OCI-LY3 (cell line): ENCODE measurements at regions not wholly inside any gene's neighbourhood (a gene's known extent, or its start where the extent isn't known, plus 50 kb on each side); places are given as distances from the start of the nearest gene placed in this dataset.

Experiments
- H2AFZ ChIP-seq: fragments of 200-600, 300-600 bp; shearing (Covaris generic); 2 replicates; pipeline ENCODE4 v1.6.0; 2014; ENCODE audit warnings: antibody characterized with exemption, low read depth, low read length
- H3K27ac ChIP-seq: fragments of 200-600, 300-600 bp; sonication (generic); 2 replicates; pipeline ENCODE4 v1.5.1; 2014; ENCODE audit warnings: mild to moderate bottlenecking, low read length, moderate library complexity, mixed read lengths
- H3K27me3 ChIP-seq: fragments of 200-600, 300-600 bp; sonication (generic); 2 replicates; pipeline ENCODE4 v1.6.1; 2014; ENCODE audit warnings: low read depth, low read length, mixed read lengths
- H3K36me3 ChIP-seq: fragments of 200-600, 300-600 bp; sonication (generic); replicated peaks from 2 replicates; pipeline ENCODE3; 2014; ENCODE audit warnings: low read depth, low read length, mixed read lengths
- H3K4me1 ChIP-seq: fragments of 300-600, 200-600 bp; sonication (generic); 2 replicates; pipeline ENCODE4 v1.6.1; 2014; ENCODE audit warnings: low read length, mixed read lengths
- H3K4me2 ChIP-seq: fragments of 200-600, 300-600 bp; sonication (generic); 2 replicates; pipeline ENCODE4 v1.6.1; 2014; ENCODE audit warnings: low read length, mixed read lengths
- H3K4me3 ChIP-seq: fragments of 300-600, 200-600 bp; sonication (generic); 2 replicates; pipeline ENCODE4 v1.5.1; 2014; ENCODE audit warnings: antibody characterized with exemption, mild to moderate bottlenecking, low read length, moderate library complexity
- H3K79me2 ChIP-seq: fragments of 300-600, 200-600 bp; shearing (Covaris generic); 2 replicates; pipeline ENCODE4 v1.6.1; 2014; ENCODE audit warnings: mild to moderate bottlenecking, low read length, mixed read lengths
- H3K9ac ChIP-seq: fragments of 300-600, 200-600 bp; shearing (Covaris generic); 2 replicates; pipeline ENCODE4 v1.6.0; 2014; ENCODE audit warnings: mild to moderate bottlenecking, low read length, moderate library complexity
- H3K9me3 ChIP-seq: fragments of 200-600, 300-600 bp; shearing (Covaris generic); 2 replicates; pipeline ENCODE4 v1.6.1; 2014; ENCODE audit warnings: low read length, mixed read lengths; ENCODE audit not compliant: insufficient read depth
- H4K20me1 ChIP-seq: fragments of 200-600, 300-600 bp; sonication (generic); 2 replicates; pipeline ENCODE4 v1.6.1; 2016; ENCODE audit warnings: low read length, mixed read lengths; ENCODE audit not compliant: insufficient read depth
- EZH2phosphoT487 ChIP-seq: fragments of 200-600 bp; shearing (Covaris generic); IDR thresholded peaks from 2 replicates; pipeline ENCODE4 v1.6.1; 2018; ENCODE audit warnings: antibody characterized with exemption, mixed run types, low read depth
- TF ChIP-seq, protein P1 (sequence below): fragments of 200-600, 300-600 bp; sonication (generic); IDR thresholded peaks from 2 replicates; pipeline ENCODE4 v1.5.1; 2014; ENCODE audit warnings: antibody characterized with exemption, low read length, low read depth

- Histone ChIP-seq H3K27me3 (no peaks in the 10 kb centered on the region), H3K4me3 (no peak overlapping the region), H3K27ac (no peak overlapping the region), H3K9ac (no peak overlapping the region), H3K4me1 (peaks cover 15% of the 10 kb centered on the region), H3K36me3 (no peaks in the 10 kb centered on the region), H4K20me1 (no peaks in the 10 kb centered on the region), H3K79me2 (no peaks in the 10 kb centered on the region), H3K9me3 (no peaks in the 10 kb centered on the region), H3K4me2 (peak overlapping the region; percentile 64), H2AFZ (no peak overlapping the region)
- TF ChIP-seq EZH2phosphoT487 = no peak
- TF ChIP-seq, protein P1, sequence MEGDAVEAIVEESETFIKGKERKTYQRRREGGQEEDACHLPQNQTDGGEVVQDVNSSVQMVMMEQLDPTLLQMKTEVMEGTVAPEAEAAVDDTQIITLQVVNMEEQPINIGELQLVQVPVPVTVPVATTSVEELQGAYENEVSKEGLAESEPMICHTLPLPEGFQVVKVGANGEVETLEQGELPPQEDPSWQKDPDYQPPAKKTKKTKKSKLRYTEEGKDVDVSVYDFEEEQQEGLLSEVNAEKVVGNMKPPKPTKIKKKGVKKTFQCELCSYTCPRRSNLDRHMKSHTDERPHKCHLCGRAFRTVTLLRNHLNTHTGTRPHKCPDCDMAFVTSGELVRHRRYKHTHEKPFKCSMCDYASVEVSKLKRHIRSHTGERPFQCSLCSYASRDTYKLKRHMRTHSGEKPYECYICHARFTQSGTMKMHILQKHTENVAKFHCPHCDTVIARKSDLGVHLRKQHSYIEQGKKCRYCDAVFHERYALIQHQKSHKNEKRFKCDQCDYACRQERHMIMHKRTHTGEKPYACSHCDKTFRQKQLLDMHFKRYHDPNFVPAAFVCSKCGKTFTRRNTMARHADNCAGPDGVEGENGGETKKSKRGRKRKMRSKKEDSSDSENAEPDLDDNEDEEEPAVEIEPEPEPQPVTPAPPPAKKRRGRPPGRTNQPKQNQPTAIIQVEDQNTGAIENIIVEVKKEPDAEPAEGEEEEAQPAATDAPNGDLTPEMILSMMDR = no peak
Measured at GRCh38 chr6:139600343-139600742, 225.9 kb upstream of the CITED2 start.

- TF ChIP-seq, protein P1 = no peak
- no peak for TF ChIP-seq EZH2phosphoT487
- Histone ChIP-seq H3K4me3 (no peak overlapping the region), H3K9ac (no peak overlapping the region)
Measured at GRCh38 chr6:139597771-139598755, 223.6 kb upstream of the CITED2 start.

GRCh38 chr6:139597087-139597763, 222.8 kb upstream of the CITED2 start:
- Histone ChIP-seq H3K27ac (no peak overlapping the region), H3K4me1 (peaks cover 15% of the 10 kb centered on the region), H3K9me3 (no peaks in the 10 kb centered on the region), H3K79me2 (no peaks in the 10 kb centered on the region), H3K9ac (no peak overlapping the region), H3K4me2 (no peak overlapping the region), H3K36me3 (no peaks in the 10 kb centered on the region), H2AFZ (no peak overlapping the region), H3K27me3 (no peaks in the 10 kb centered on the region), H3K4me3 (no peak overlapping the region), H4K20me1 (no peaks in the 10 kb centered on the region)
- TF ChIP-seq, protein P1 = no peak

More at GRCh38 chr6:139597771-139598755, 223.6 kb upstream of the CITED2 start:
- Histone ChIP-seq H4K20me1 (no peaks in the 10 kb centered on the region), H3K9me3 (no peaks in the 10 kb centered on the region), H3K36me3 (no peaks in the 10 kb centered on the region), H3K27me3 (no peaks in the 10 kb centered on the region), H3K27ac (no peak overlapping the region), H3K4me2 (no peak overlapping the region), H3K4me1 (peaks cover 15% of the 10 kb centered on the region), H2AFZ (no peak overlapping the region), H3K79me2 (no peaks in the 10 kb centered on the region)

- Histone ChIP-seq H3K27me3 (no peaks in the 10 kb centered on the region), H2AFZ (no peak overlapping the region), H4K20me1 (no peaks in the 10 kb centered on the region), H3K9ac (no peak overlapping the region), H3K36me3 (no peaks in the 10 kb centered on the region), H3K4me1 (peaks cover 9% of the 10 kb centered on the region), H3K27ac (no peak overlapping the region), H3K4me3 (no peak overlapping the region), H3K9me3 (no peaks in the 10 kb centered on the region), H3K79me2 (no peaks in the 10 kb centered on the region), H3K4me2 (no peak overlapping the region)
- no peak for TF ChIP-seq EZH2phosphoT487
- TF ChIP-seq, protein P1 = no peak
Measured at GRCh38 chr6:139595183-139595582, 220.7 kb upstream of the CITED2 start.
